K562 (cell line): ENCODE measurements at regions not wholly inside any gene's neighbourhood (a gene's known extent, or its start where the extent isn't known, plus 50 kb on each side); places are given as distances from the start of the nearest gene placed in this dataset.

Experiments
- ARID1B ChIP-seq: fragments of 450-650 bp; IDR thresholded peaks from 2 replicates; pipeline ENCODE4 v1.6.1; 2016; ENCODE audit warnings: antibody characterized with exemption, mild to moderate bottlenecking, inconsistent platforms
- ARID3B ChIP-seq: fragments of 250-450 bp; sonication (Bioruptor Pico); IDR thresholded peaks from 2 replicates; pipeline ENCODE4 v1.4.0; 2020; ENCODE audit warnings: borderline replicate concordance
- ELK3 ChIP-seq: fragments of 450-650 bp; formaldehyde crosslinking; IDR thresholded peaks from 2 replicates; pipeline ENCODE4 v1.4.0; 2020; ENCODE audit warnings: mild to moderate bottlenecking
- FOS ChIP-seq: IDR thresholded peaks from 3 replicates; pipeline ENCODE4 v1.6.1; 2011; ENCODE audit not compliant: insufficient read length; ENCODE audit errors: extremely low read depth
- FOXJ2 ChIP-seq: fragments of 200-800 bp; sonication (Bioruptor generic); IDR thresholded peaks from 2 replicates; pipeline ENCODE4 v1.6.1; 2016; ENCODE audit warnings: missing genetic modification characterization, missing compliant biosample characterization
- KDM4B ChIP-seq, 2 experiments: fragments of 450-650 bp in 1 of 2; sonication (generic) in 1 of 2; IDR thresholded peaks; 2 replicates each; pipeline ENCODE4 v1.6.1; 2016 to 2017; ENCODE audit warnings: borderline replicate concordance in 2 of 2, antibody characterized with exemption in 1 of 2, low read depth in 1 of 2, mild to moderate bottlenecking in 1 of 2
- KLF6 ChIP-seq: fragments of 250-450 bp; sonication (Bioruptor Pico); IDR thresholded peaks from 2 replicates; pipeline ENCODE4 v1.4.0; 2020; ENCODE audit warnings: mild to moderate bottlenecking, moderate library complexity, borderline replicate concordance
- MAZ ChIP-seq, 2 experiments: fragments of 450-650 bp in 1 of 2; sonication (generic) in 1 of 2; formaldehyde crosslinking; IDR thresholded peaks in 1 of 2; conservative IDR thresholded peaks in 1 of 2; 2 replicates each; pipeline versions ENCODE4 v1.4.0 to v1.5.0; 2020; ENCODE audit warnings: mild to moderate bottlenecking in 1 of 2, missing genetic modification reagents in 1 of 2
- MBD1 ChIP-seq: fragments of 250-450 bp; sonication (Bioruptor Pico); IDR thresholded peaks from 2 replicates; pipeline ENCODE4 v1.8.0; 2022; ENCODE audit warnings: inconsistent platforms
- MEIS2 ChIP-seq: fragments of 450-650 bp; IDR thresholded peaks from 2 replicates; pipeline ENCODE4 v1.6.1; 2014; ENCODE audit warnings: mild to moderate bottlenecking; ENCODE audit not compliant: partially characterized antibody
- SFPQ ChIP-seq: fragments of 200-400 bp; formaldehyde crosslinking; IDR thresholded peaks from 2 replicates; pipeline ENCODE4 v1.6.1; 2017; ENCODE audit warnings: mild to moderate bottlenecking, low read depth, low read length, moderate library complexity
- SMAD2 ChIP-seq: fragments of 150-350 bp; IDR thresholded peaks from 2 replicates; pipeline ENCODE4 v1.6.1; 2014; ENCODE audit warnings: low read depth, mild to moderate bottlenecking, low read length
- STAT5B ChIP-seq: fragments of 250-450 bp; sonication (Bioruptor Pico); IDR thresholded peaks from 2 replicates; pipeline ENCODE4 v1.8.0; 2021; ENCODE audit warnings: mild to moderate bottlenecking, inconsistent platforms
- TAL1 ChIP-seq: fragments of 450-650 bp; IDR thresholded peaks from 2 replicates; pipeline ENCODE4 v1.6.1; 2016; ENCODE audit warnings: mild to moderate bottlenecking
- TGIF2 ChIP-seq: sonication (generic); formaldehyde crosslinking; IDR thresholded peaks from 2 replicates; pipeline ENCODE4 v1.8.1; 2022; ENCODE audit warnings: mild to moderate bottlenecking, missing genetic modification reagents, moderate library complexity
- USF1 ChIP-seq: sonication (generic); formaldehyde crosslinking; IDR thresholded peaks from 2 replicates; pipeline ENCODE4 v1.9.0; 2022; ENCODE audit warnings: mild to moderate bottlenecking, missing genetic modification reagents
- ZBTB9 ChIP-seq: fragments of 450-650 bp; formaldehyde crosslinking; IDR thresholded peaks from 2 replicates; pipeline ENCODE4 v1.4.0; 2020; ENCODE audit warnings: mild to moderate bottlenecking, moderate library complexity
- ZNF551 ChIP-seq: fragments of 250-450 bp; sonication (Bioruptor Pico); IDR thresholded peaks from 2 replicates; pipeline ENCODE4 v1.5.0; 2021; ENCODE audit warnings: mild to moderate bottlenecking, moderate library complexity

GRCh38 chr7:106978425-106979420 lies 65.8 kb upstream of the PRKAR2B start (continued):
- TF ChIP-seq ELK3 (CRISPR knock-in tag) (no peak), ZBTB9 (no peak), FOXJ2 (tag) (peak; percentile 85; the same call in 1 of the 2 replicates), ZNF551 (CRISPR knock-in tag) (no peak), SFPQ (no peak), MAZ (CRISPR knock-in tag; conservative IDR thresholded peaks at IDR 0.05 in 1 of 2, IDR thresholded peaks at IDR 0.05 in 1 of 2) (peak; percentile 15 to 52; a peak in 1 of 4 replicates), ARID3B (CRISPR knock-in tag) (no peak), MEIS2 (peak; percentile 97), STAT5B (no peak), USF1 (CRISPR knock-in tag) (no peak), TGIF2 (CRISPR knock-in tag) (no peak), ARID1B (peak; percentile 99), SMAD2 (no peak), KLF6 (CRISPR knock-in tag) (no peak), TAL1 (peak; percentile 98), FOS (no peak), KDM4B (IDR thresholded peaks at IDR 0.05; ENCODE audit: borderline replicate concordance in 2 of 2, low read depth in 1 of 2) (no peak), MBD1 (no peak)
